ENCODE measurements at regions not wholly inside any gene's neighbourhood (a gene's known extent, or its start where the extent isn't known, plus 50 kb on each side); places are given as distances from the start of the nearest gene placed in this dataset.

DNA sequence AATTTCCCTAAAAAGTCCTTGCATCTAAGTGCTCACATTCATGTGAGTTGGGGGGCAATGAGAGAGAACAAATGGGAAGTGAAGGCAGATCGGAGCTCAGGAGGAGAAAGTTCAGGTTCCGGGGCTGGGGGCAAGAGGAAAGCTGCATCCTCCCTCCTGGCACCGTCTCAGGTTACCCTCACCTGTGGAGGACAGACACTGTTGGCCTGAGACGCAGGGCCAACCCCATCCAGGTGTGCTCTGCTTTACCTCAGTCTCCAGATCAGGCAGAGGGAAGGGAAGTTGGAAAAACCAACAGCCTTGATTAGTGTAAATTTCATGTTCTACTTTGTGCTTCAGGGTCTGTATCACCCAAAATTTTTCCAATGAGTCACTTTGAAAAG is 146.9 kb downstream of the TRIM29 start:
- TF ChIP-seq, protein P1, sequence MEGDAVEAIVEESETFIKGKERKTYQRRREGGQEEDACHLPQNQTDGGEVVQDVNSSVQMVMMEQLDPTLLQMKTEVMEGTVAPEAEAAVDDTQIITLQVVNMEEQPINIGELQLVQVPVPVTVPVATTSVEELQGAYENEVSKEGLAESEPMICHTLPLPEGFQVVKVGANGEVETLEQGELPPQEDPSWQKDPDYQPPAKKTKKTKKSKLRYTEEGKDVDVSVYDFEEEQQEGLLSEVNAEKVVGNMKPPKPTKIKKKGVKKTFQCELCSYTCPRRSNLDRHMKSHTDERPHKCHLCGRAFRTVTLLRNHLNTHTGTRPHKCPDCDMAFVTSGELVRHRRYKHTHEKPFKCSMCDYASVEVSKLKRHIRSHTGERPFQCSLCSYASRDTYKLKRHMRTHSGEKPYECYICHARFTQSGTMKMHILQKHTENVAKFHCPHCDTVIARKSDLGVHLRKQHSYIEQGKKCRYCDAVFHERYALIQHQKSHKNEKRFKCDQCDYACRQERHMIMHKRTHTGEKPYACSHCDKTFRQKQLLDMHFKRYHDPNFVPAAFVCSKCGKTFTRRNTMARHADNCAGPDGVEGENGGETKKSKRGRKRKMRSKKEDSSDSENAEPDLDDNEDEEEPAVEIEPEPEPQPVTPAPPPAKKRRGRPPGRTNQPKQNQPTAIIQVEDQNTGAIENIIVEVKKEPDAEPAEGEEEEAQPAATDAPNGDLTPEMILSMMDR (IDR thresholded peaks at IDR 0.05 in 2 of 3, conservative IDR thresholded peaks at IDR 0.05 in 1 of 3; ENCODE audit: control insufficient read depth in 2 of 3, extremely low read depth in 1 of 3, insufficient read depth in 1 of 3, low read depth in 3 of 3, low read length in 3 of 3): no peak
- TF ChIP-seq, protein P2, sequence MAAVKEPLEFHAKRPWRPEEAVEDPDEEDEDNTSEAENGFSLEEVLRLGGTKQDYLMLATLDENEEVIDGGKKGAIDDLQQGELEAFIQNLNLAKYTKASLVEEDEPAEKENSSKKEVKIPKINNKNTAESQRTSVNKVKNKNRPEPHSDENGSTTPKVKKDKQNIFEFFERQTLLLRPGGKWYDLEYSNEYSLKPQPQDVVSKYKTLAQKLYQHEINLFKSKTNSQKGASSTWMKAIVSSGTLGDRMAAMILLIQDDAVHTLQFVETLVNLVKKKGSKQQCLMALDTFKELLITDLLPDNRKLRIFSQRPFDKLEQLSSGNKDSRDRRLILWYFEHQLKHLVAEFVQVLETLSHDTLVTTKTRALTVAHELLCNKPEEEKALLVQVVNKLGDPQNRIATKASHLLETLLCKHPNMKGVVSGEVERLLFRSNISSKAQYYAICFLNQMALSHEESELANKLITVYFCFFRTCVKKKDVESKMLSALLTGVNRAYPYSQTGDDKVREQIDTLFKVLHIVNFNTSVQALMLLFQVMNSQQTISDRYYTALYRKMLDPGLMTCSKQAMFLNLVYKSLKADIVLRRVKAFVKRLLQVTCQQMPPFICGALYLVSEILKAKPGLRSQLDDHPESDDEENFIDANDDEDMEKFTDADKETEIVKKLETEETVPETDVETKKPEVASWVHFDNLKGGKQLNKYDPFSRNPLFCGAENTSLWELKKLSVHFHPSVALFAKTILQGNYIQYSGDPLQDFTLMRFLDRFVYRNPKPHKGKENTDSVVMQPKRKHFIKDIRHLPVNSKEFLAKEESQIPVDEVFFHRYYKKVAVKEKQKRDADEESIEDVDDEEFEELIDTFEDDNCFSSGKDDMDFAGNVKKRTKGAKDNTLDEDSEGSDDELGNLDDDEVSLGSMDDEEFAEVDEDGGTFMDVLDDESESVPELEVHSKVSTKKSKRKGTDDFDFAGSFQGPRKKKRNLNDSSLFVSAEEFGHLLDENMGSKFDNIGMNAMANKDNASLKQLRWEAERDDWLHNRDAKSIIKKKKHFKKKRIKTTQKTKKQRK (IDR thresholded peaks at IDR 0.05; ENCODE audit: low read depth, low read length): no peak
- TF ChIP-seq, protein P3, sequence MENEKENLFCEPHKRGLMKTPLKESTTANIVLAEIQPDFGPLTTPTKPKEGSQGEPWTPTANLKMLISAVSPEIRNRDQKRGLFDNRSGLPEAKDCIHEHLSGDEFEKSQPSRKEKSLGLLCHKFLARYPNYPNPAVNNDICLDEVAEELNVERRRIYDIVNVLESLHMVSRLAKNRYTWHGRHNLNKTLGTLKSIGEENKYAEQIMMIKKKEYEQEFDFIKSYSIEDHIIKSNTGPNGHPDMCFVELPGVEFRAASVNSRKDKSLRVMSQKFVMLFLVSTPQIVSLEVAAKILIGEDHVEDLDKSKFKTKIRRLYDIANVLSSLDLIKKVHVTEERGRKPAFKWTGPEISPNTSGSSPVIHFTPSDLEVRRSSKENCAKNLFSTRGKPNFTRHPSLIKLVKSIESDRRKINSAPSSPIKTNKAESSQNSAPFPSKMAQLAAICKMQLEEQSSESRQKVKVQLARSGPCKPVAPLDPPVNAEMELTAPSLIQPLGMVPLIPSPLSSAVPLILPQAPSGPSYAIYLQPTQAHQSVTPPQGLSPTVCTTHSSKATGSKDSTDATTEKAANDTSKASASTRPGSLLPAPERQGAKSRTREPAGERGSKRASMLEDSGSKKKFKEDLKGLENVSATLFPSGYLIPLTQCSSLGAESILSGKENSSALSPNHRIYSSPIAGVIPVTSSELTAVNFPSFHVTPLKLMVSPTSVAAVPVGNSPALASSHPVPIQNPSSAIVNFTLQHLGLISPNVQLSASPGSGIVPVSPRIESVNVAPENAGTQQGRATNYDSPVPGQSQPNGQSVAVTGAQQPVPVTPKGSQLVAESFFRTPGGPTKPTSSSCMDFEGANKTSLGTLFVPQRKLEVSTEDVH (IDR thresholded peaks at IDR 0.05; ENCODE audit: low read depth, partially characterized antibody): no peak
- TF ChIP-seq RFX5 (IDR thresholded peaks at IDR 0.05; ENCODE audit: low read depth, low read length) (no peak), POLR2A (IDR thresholded peaks at IDR 0.05; ENCODE audit: low read depth, low read length) (no peak), ZZZ3 (IDR thresholded peaks at IDR 0.05; ENCODE audit: control insufficient read depth, insufficient read length, low read depth) (no peak), POLR2AphosphoS5 (IDR thresholded peaks at IDR 0.05; ENCODE audit: low read length) (no peak), GABPA (IDR thresholded peaks at IDR 0.05; ENCODE audit: low read depth) (no peak), HDAC2 (IDR thresholded peaks at IDR 0.05) (no peak)
- TF ChIP-seq, protein P4, sequence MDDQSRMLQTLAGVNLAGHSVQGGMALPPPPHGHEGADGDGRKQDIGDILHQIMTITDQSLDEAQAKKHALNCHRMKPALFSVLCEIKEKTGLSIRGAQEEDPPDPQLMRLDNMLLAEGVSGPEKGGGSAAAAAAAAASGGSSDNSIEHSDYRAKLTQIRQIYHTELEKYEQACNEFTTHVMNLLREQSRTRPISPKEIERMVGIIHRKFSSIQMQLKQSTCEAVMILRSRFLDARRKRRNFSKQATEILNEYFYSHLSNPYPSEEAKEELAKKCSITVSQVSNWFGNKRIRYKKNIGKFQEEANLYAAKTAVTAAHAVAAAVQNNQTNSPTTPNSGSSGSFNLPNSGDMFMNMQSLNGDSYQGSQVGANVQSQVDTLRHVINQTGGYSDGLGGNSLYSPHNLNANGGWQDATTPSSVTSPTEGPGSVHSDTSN (IDR thresholded peaks at IDR 0.05; ENCODE audit: insufficient replicate concordance, low read depth, low read length): no peak
- TF ChIP-seq, protein P5, sequence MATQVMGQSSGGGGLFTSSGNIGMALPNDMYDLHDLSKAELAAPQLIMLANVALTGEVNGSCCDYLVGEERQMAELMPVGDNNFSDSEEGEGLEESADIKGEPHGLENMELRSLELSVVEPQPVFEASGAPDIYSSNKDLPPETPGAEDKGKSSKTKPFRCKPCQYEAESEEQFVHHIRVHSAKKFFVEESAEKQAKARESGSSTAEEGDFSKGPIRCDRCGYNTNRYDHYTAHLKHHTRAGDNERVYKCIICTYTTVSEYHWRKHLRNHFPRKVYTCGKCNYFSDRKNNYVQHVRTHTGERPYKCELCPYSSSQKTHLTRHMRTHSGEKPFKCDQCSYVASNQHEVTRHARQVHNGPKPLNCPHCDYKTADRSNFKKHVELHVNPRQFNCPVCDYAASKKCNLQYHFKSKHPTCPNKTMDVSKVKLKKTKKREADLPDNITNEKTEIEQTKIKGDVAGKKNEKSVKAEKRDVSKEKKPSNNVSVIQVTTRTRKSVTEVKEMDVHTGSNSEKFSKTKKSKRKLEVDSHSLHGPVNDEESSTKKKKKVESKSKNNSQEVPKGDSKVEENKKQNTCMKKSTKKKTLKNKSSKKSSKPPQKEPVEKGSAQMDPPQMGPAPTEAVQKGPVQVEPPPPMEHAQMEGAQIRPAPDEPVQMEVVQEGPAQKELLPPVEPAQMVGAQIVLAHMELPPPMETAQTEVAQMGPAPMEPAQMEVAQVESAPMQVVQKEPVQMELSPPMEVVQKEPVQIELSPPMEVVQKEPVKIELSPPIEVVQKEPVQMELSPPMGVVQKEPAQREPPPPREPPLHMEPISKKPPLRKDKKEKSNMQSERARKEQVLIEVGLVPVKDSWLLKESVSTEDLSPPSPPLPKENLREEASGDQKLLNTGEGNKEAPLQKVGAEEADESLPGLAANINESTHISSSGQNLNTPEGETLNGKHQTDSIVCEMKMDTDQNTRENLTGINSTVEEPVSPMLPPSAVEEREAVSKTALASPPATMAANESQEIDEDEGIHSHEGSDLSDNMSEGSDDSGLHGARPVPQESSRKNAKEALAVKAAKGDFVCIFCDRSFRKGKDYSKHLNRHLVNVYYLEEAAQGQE (IDR thresholded peaks at IDR 0.05; ENCODE audit: low read depth, low read length): no peak
- TF ChIP-seq, protein P6, sequence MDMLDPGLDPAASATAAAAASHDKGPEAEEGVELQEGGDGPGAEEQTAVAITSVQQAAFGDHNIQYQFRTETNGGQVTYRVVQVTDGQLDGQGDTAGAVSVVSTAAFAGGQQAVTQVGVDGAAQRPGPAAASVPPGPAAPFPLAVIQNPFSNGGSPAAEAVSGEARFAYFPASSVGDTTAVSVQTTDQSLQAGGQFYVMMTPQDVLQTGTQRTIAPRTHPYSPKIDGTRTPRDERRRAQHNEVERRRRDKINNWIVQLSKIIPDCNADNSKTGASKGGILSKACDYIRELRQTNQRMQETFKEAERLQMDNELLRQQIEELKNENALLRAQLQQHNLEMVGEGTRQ (IDR thresholded peaks at IDR 0.05; ENCODE audit: borderline replicate concordance, low read depth, low read length): no peak
